ENCODE measurements at regions not wholly inside any gene's neighbourhood (a gene's known extent, or its start where the extent isn't known, plus 50 kb on each side); places are given as distances from the start of the nearest gene placed in this dataset.
A peak's percentile ranks its signal among the peaks of the same experiment; 100 is the strongest.
"Not testable (repeated sequence)": the region's sequence is repeated elsewhere in the genome, so short reads cannot be mapped to it uniquely, and the experiment has no call there.

- no peaks in the 10 kb centered on the region for H3K9me3 ChIP-seq
- H3K27me3 ChIP-seq = no peaks in the 10 kb centered on the region
- WGBS, 2 donors = 79 to 86% methylated on average over 5 of the region's 5 CpGs
- intact Hi-C loops (cut with DNase I) = no loop called here
- no peak overlapping the region for H3K4me3 ChIP-seq
- TF ChIP-seq, protein P1, sequence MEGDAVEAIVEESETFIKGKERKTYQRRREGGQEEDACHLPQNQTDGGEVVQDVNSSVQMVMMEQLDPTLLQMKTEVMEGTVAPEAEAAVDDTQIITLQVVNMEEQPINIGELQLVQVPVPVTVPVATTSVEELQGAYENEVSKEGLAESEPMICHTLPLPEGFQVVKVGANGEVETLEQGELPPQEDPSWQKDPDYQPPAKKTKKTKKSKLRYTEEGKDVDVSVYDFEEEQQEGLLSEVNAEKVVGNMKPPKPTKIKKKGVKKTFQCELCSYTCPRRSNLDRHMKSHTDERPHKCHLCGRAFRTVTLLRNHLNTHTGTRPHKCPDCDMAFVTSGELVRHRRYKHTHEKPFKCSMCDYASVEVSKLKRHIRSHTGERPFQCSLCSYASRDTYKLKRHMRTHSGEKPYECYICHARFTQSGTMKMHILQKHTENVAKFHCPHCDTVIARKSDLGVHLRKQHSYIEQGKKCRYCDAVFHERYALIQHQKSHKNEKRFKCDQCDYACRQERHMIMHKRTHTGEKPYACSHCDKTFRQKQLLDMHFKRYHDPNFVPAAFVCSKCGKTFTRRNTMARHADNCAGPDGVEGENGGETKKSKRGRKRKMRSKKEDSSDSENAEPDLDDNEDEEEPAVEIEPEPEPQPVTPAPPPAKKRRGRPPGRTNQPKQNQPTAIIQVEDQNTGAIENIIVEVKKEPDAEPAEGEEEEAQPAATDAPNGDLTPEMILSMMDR (IDR thresholded peaks at IDR 0.05) = no peak
- no peak overlapping the region for H3K27ac ChIP-seq
- ATAC-seq (no peak), DNase-seq (no peak)
- peaks cover 17% of the 10 kb centered on the region for H3K4me1 ChIP-seq
- H3K36me3 ChIP-seq (replicated peaks in 1 of 2; ENCODE audit: insufficient read depth in 1 of 2, low read depth in 2 of 2) = no peaks in the 10 kb centered on the region
These were observed 93.4 kb upstream of the ARID1B start for GRCh38 chr6:156683821-156684220.

DNA sequence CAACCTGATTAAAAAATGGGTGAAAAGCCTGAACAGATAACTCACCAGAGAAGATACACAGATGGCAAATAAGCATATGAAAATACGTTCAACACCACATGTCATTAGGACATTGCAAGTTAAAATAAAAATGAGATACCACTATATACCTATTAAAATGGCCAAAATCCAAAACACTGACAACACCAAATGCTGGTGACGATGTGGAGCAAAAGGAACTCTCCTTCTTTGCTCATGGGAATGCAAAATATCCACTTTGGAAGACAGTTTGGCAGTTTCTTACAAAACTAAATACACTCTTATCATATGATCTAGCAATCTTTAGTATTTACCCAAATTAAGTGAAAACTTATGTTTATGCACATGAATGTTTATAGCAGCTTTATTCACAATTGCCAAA, 100.5 kb upstream of the ARID1B start:
- ATAC-seq = no peak
- no peak overlapping the region for H3K27ac ChIP-seq
- DNase-seq = no peak
- no peak for TF ChIP-seq POLR2A (IDR thresholded peaks at IDR 0.05)
- TF ChIP-seq, protein P1 (IDR thresholded peaks at IDR 0.05) = no peak
- no peaks in the 10 kb centered on the region for H3K4me1 ChIP-seq
- no peaks in the 10 kb centered on the region for H3K36me3 ChIP-seq (replicated peaks in 1 of 2; ENCODE audit: insufficient read depth in 1 of 2, low read depth in 2 of 2)
- no peak overlapping the region for H3K4me3 ChIP-seq
- H3K9me3 ChIP-seq = peaks cover 0 to 9% (median 0%) of the 10 kb centered on the region in 3 donors
- 93 to 94% methylated on average over 2 of the region's 2 CpGs for WGBS, 2 donors
- intact Hi-C loops (cut with DNase I) = loop anchor here (10.0 kb wide), 1 partner anchor 102 kb away; no protein-coding TSS in a partner anchor
- no peaks in the 10 kb centered on the region for H3K27me3 ChIP-seq

GRCh38 chr6:156674197-156674596, 103.0 kb upstream of the ARID1B start:
- Histone ChIP-seq H3K27ac (no peak overlapping the region), H3K36me3 (replicated peaks in 1 of 2; ENCODE audit: insufficient read depth in 1 of 2, low read depth in 2 of 2) (no peaks in the 10 kb centered on the region), H3K4me1 (no peaks in the 10 kb centered on the region), H3K9me3 (peaks cover 0 to 9% (median 0%) of the 10 kb centered on the region in 3 donors), H3K4me3 (no peak overlapping the region), H3K27me3 (no peaks in the 10 kb centered on the region)
- WGBS, 2 donors = 91 to 96% methylated on average over 2 of the region's 2 CpGs
- intact Hi-C loops (cut with DNase I) = loop anchor here (10.0 kb wide), 1 partner anchor 99 kb away; no protein-coding TSS in a partner anchor
- ATAC-seq = no peak
- TF ChIP-seq POLR2A (IDR thresholded peaks at IDR 0.05) = no peak
- TF ChIP-seq, protein P1 (IDR thresholded peaks at IDR 0.05) = no peak
- DNase-seq = no peak

- not testable (repeated sequence) for H3K27ac ChIP-seq; DNase-seq; ATAC-seq; H3K4me3 ChIP-seq; H3K27me3 ChIP-seq; H3K4me1 ChIP-seq; H3K9me3 ChIP-seq; H3K36me3 ChIP-seq (replicated peaks in 1 of 2; ENCODE audit: insufficient read depth in 1 of 2, low read depth in 2 of 2)
- WGBS, 2 donors = 94% methylated on average over 10 of the region's 26 CpGs; no CpG with 5 or more reads in 1 of the 2 donors
- intact Hi-C loops (cut with DNase I) = loop anchor here (10.0 kb wide), 1 partner anchor 95 kb away; no protein-coding TSS in a partner anchor
These were observed 107.1 kb upstream of the ARID1B start for GRCh38 chr6:156670097-156670496.

GRCh38 chr6:156662025-156662445, 115.1 kb upstream of the ARID1B start:
- no peaks in the 10 kb centered on the region for H3K27me3 ChIP-seq
- no peaks in the 10 kb centered on the region for H3K9me3 ChIP-seq
- no peak overlapping the region for H3K4me3 ChIP-seq
- ATAC-seq (peak; percentile 80), DNase-seq (peak; percentile 34 to 64 (median 48))
- TF ChIP-seq, protein P1 (IDR thresholded peaks at IDR 0.05) = peak; percentile 16 to 67 (median 34)
- no peak for TF ChIP-seq POLR2A (IDR thresholded peaks at IDR 0.05)
- no peaks in the 10 kb centered on the region for H3K36me3 ChIP-seq (replicated peaks in 1 of 2; ENCODE audit: insufficient read depth in 1 of 2, low read depth in 2 of 2)
- intact Hi-C loops (cut with DNase I) = no loop called here
- no peak overlapping the region for H3K27ac ChIP-seq
- H3K4me1 ChIP-seq = peaks cover 7% of the 10 kb centered on the region
- WGBS, 2 donors = 67 to 73% methylated on average over 17 of the region's 17 CpGs

All from body of pancreas (tissue), 4 donors.